T-helper 17 cell (primary cell): ENCODE measurements at regions not wholly inside any gene's neighbourhood (a gene's known extent, or its start where the extent isn't known, plus 50 kb on each side); places are given as distances from the start of the nearest gene placed in this dataset.

Experiments used
- ATAC-seq: fragments of 150-1000 bp; cut with Tn5 transposase; 2 replicates; pipeline ENCODE4 v1.10.0; 2021; ENCODE audit warnings: mild to moderate bottlenecking, moderate library complexity
- DNase-seq, 3 donors: peaks; one replicate each; pipeline versions ENCODE4 v3.0.0 to v3.0.0-alpha.2; 2020 to 2021
- H3K9me3 ChIP-seq: one replicate; pipeline ENCODE4 v1.7.0; 2013; ENCODE audit warnings: low read length, mild to moderate bottlenecking; ENCODE audit not compliant: control insufficient read depth, poor library complexity, severe bottlenecking
- H3K27ac Mint-ChIP-seq: one replicate; pipeline ENCODE4 v1.8.0; 2022; ENCODE audit warnings: mild to moderate bottlenecking, moderate library complexity, mixed read lengths
- H3K27me3 Mint-ChIP-seq: one replicate; pipeline ENCODE4 v1.8.0; 2022; ENCODE audit warnings: mixed read lengths
- H3K36me3 Mint-ChIP-seq: one replicate; pipeline ENCODE4 v1.8.0; 2022; ENCODE audit warnings: low read depth, mixed read lengths
- H3K4me1 Mint-ChIP-seq: one replicate; pipeline ENCODE4 v1.8.0; 2022; ENCODE audit warnings: mild to moderate bottlenecking, mixed read lengths
- H3K4me3 Mint-ChIP-seq: one replicate; pipeline ENCODE4 v1.8.0; 2022; ENCODE audit warnings: mild to moderate bottlenecking, moderate library complexity, mixed read lengths

GRCh38 chr2:126317790-126318431 lies 338.0 kb upstream of the GYPC start:
- Mint-ChIP-seq H3K4me3 (no peak overlapping the region), H3K4me1 (no peaks in the 10 kb centered on the region), H3K27ac (no peak overlapping the region), H3K36me3 (no peaks in the 10 kb centered on the region), H3K27me3 (peaks cover 21% of the 10 kb centered on the region)
- DNase-seq (no peak), ATAC-seq (no peak)
- no peaks in the 10 kb centered on the region for H3K9me3 ChIP-seq

GRCh38 chr2:126322342-126322741 lies 333.6 kb upstream of the GYPC start:
- H3K27me3 Mint-ChIP-seq: peaks cover 14% of the 10 kb centered on the region
- ATAC-seq: no peak
- DNase-seq: no peak
- no peaks in the 10 kb centered on the region for H3K4me1 Mint-ChIP-seq
- no peaks in the 10 kb centered on the region for H3K36me3 Mint-ChIP-seq
- no peaks in the 10 kb centered on the region for H3K9me3 ChIP-seq
- no peak overlapping the region for H3K4me3 Mint-ChIP-seq
- no peak overlapping the region for H3K27ac Mint-ChIP-seq

- Mint-ChIP-seq H3K36me3 (no peaks in the 10 kb centered on the region), H3K27ac (no peak overlapping the region), H3K27me3 (peaks cover 8% of the 10 kb centered on the region), H3K4me1 (no peaks in the 10 kb centered on the region), H3K4me3 (no peak overlapping the region)
- no peak for ATAC-seq
- DNase-seq: no peak
- H3K9me3 ChIP-seq: no peaks in the 10 kb centered on the region
Measured at GRCh38 chr2:126325202-126325601, 330.8 kb upstream of the GYPC start.

- Mint-ChIP-seq H3K27ac (no peak overlapping the region), H3K4me3 (no peak overlapping the region), H3K4me1 (no peaks in the 10 kb centered on the region), H3K27me3 (no peaks in the 10 kb centered on the region), H3K36me3 (no peaks in the 10 kb centered on the region)
- DNase-seq: no peak
- ATAC-seq: no peak
- H3K9me3 ChIP-seq: no peaks in the 10 kb centered on the region
Measured at GRCh38 chr2:126329173-126329572, 326.8 kb upstream of the GYPC start.

- Mint-ChIP-seq H3K4me1 (no peaks in the 10 kb centered on the region), H3K4me3 (no peak overlapping the region), H3K27me3 (no peaks in the 10 kb centered on the region), H3K27ac (no peak overlapping the region), H3K36me3 (no peaks in the 10 kb centered on the region)
- DNase-seq: no peak
- ATAC-seq: no peak
- H3K9me3 ChIP-seq: no peaks in the 10 kb centered on the region
Measured at GRCh38 chr2:126342457-126342856, 313.5 kb upstream of the GYPC start.

- H3K36me3 Mint-ChIP-seq: no peaks in the 10 kb centered on the region
- no peaks in the 10 kb centered on the region for H3K9me3 ChIP-seq
- DNase-seq: no peak
- no peak overlapping the region for H3K4me3 Mint-ChIP-seq
- no peaks in the 10 kb centered on the region for H3K4me1 Mint-ChIP-seq
- H3K27ac Mint-ChIP-seq: no peak overlapping the region
- H3K27me3 Mint-ChIP-seq: no peaks in the 10 kb centered on the region
- no peak for ATAC-seq
Measured at GRCh38 chr2:126343136-126343535, 312.8 kb upstream of the GYPC start.

GRCh38 chr2:126344493-126344892 lies 311.5 kb upstream of the GYPC start:
- no peaks in the 10 kb centered on the region for H3K9me3 ChIP-seq
- ATAC-seq (no peak), DNase-seq (no peak)
- H3K4me3 Mint-ChIP-seq: no peak overlapping the region
- H3K27me3 Mint-ChIP-seq: no peaks in the 10 kb centered on the region
- no peaks in the 10 kb centered on the region for H3K4me1 Mint-ChIP-seq
- H3K27ac Mint-ChIP-seq: no peak overlapping the region
- no peaks in the 10 kb centered on the region for H3K36me3 Mint-ChIP-seq

GRCh38 chr2:126345691-126346090 lies 310.3 kb upstream of the GYPC start:
- no peaks in the 10 kb centered on the region for H3K36me3 Mint-ChIP-seq
- no peak overlapping the region for H3K27ac Mint-ChIP-seq
- ATAC-seq (no peak), DNase-seq (no peak)
- no peak overlapping the region for H3K4me3 Mint-ChIP-seq
- H3K27me3 Mint-ChIP-seq: no peaks in the 10 kb centered on the region
- no peaks in the 10 kb centered on the region for H3K9me3 ChIP-seq
- H3K4me1 Mint-ChIP-seq: no peaks in the 10 kb centered on the region

- Mint-ChIP-seq H3K27me3 (peaks cover 16% of the 10 kb centered on the region), H3K4me1 (peaks cover 2% of the 10 kb centered on the region), H3K4me3 (no peak overlapping the region), H3K27ac (no peak overlapping the region), H3K36me3 (no peaks in the 10 kb centered on the region)
- no peak for ATAC-seq
- DNase-seq: no peak
- no peaks in the 10 kb centered on the region for H3K9me3 ChIP-seq
Measured at GRCh38 chr2:126356631-126357030, 299.3 kb upstream of the GYPC start.

- no peaks in the 10 kb centered on the region for H3K9me3 ChIP-seq
- Mint-ChIP-seq H3K4me1 (peaks cover 2% of the 10 kb centered on the region), H3K4me3 (no peak overlapping the region), H3K36me3 (no peaks in the 10 kb centered on the region), H3K27ac (no peak overlapping the region), H3K27me3 (peaks cover 21% of the 10 kb centered on the region)
- ATAC-seq (no peak), DNase-seq (no peak)
Measured at GRCh38 chr2:126358122-126358521, 297.8 kb upstream of the GYPC start.

- no peaks in the 10 kb centered on the region for H3K9me3 ChIP-seq
- DNase-seq (no peak), ATAC-seq (no peak)
- peaks cover 2% of the 10 kb centered on the region for H3K4me1 Mint-ChIP-seq
- H3K27me3 Mint-ChIP-seq: peaks cover 31% of the 10 kb centered on the region
- no peak overlapping the region for H3K4me3 Mint-ChIP-seq
- H3K36me3 Mint-ChIP-seq: no peaks in the 10 kb centered on the region
- no peak overlapping the region for H3K27ac Mint-ChIP-seq
Measured at GRCh38 chr2:126359494-126359893, 296.5 kb upstream of the GYPC start.

- ATAC-seq (no peak), DNase-seq (no peak)
- H3K27me3 Mint-ChIP-seq: peaks cover 18% of the 10 kb centered on the region
- peaks cover 4% of the 10 kb centered on the region for H3K4me1 Mint-ChIP-seq
- H3K36me3 Mint-ChIP-seq: no peaks in the 10 kb centered on the region
- H3K4me3 Mint-ChIP-seq: no peak overlapping the region
- H3K9me3 ChIP-seq: no peaks in the 10 kb centered on the region
- no peak overlapping the region for H3K27ac Mint-ChIP-seq
Measured at GRCh38 chr2:126367361-126367760, 288.6 kb upstream of the GYPC start.

- ATAC-seq: no peak
- DNase-seq: no peak
- peaks cover 4% of the 10 kb centered on the region for H3K4me1 Mint-ChIP-seq
- H3K36me3 Mint-ChIP-seq: no peaks in the 10 kb centered on the region
- peak overlapping the region; percentile 57 for H3K27ac Mint-ChIP-seq
- H3K9me3 ChIP-seq: no peaks in the 10 kb centered on the region
- peaks cover 15% of the 10 kb centered on the region for H3K27me3 Mint-ChIP-seq
- no peak overlapping the region for H3K4me3 Mint-ChIP-seq
Measured at GRCh38 chr2:126368758-126369157, 287.2 kb upstream of the GYPC start.

GRCh38 chr2:126370201-126370600 lies 285.8 kb upstream of the GYPC start:
- ATAC-seq (no peak), DNase-seq (no peak)
- no peaks in the 10 kb centered on the region for H3K9me3 ChIP-seq
- H3K4me3 Mint-ChIP-seq: no peak overlapping the region
- peaks cover 4% of the 10 kb centered on the region for H3K4me1 Mint-ChIP-seq
- peaks cover 9% of the 10 kb centered on the region for H3K27me3 Mint-ChIP-seq
- no peak overlapping the region for H3K27ac Mint-ChIP-seq
- H3K36me3 Mint-ChIP-seq: no peaks in the 10 kb centered on the region
